Loucy (cell line): ENCODE measurements at regions not wholly inside any gene's neighbourhood (a gene's known extent, or its start where the extent isn't known, plus 50 kb on each side); places are given as distances from the start of the nearest gene placed in this dataset.

Experiments used
- CTCF ChIP-seq: fragments of 200-600 bp; sonication (generic); conservative IDR thresholded peaks from 2 replicates; pipeline ENCODE4 v1.5.1; 2014; ENCODE audit warnings: mild to moderate bottlenecking, antibody characterized with exemption, low read length
- EZH2phosphoT487 ChIP-seq: fragments of 200-600 bp; IDR thresholded peaks from 2 replicates; pipeline ENCODE4 v1.6.1; 2018; ENCODE audit warnings: antibody characterized with exemption, mild to moderate bottlenecking, moderate library complexity, borderline replicate concordance

DNA sequence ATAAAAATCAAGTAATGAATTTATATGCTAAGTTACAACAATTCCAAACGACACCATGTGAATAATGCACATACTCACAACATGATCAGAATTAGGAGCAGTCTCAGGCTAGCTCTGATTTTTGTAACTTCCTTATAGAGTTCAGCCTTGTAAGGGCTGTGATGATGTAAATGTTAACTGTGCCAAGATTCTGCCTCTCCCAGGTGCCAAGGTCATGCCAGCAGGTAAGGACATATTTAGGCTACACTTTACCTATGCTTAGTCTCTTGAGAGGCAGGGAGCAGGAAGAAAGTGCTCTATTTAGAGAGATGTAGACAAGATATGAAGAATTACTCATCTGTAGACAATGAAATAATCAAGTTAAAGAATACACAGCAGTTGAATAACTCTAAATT, 53.6 kb upstream of the AGR3 start:
- TF ChIP-seq CTCF (no peak), EZH2phosphoT487 (no peak)
